ENCODE measurements at regions not wholly inside any gene's neighbourhood (a gene's known extent, or its start where the extent isn't known, plus 50 kb on each side); places are given as distances from the start of the nearest gene placed in this dataset.

DNA sequence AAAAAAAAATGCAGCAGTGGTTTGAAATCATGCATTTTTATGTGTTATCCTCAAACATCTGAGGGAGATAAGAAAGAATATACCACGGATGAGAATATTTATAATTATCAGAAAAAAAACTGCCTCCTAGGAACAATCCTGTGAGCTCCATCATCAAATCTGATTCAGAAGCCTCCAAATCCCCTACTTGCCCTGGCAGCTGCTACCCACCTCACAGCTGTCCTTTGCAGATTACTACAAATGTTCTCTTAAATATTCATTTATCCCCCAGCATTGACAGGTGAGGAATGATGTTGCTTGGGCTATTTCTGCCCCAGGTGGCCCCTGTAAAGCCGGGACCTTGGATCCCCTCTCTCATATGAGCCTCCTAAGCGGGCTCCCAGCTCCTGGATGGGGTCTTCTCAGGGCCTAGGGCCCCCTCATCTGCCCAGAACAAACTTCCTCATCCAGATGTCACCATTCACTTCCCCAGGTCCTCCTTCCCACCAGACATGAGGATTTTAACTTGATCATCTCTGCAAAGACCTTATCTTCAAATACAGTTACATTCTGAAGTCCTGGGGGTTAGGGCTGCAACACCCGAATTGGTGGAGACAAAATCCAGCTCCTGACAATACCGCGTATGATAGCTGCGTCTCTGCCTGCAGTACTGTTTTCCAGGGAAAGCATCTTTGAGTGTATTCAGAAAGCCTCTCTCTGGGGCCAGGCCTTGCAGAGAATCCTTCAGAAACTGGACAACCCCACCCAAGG lies 81.9 kb upstream of the INSIG1 start:
- DNase-seq = no peak

DNA sequence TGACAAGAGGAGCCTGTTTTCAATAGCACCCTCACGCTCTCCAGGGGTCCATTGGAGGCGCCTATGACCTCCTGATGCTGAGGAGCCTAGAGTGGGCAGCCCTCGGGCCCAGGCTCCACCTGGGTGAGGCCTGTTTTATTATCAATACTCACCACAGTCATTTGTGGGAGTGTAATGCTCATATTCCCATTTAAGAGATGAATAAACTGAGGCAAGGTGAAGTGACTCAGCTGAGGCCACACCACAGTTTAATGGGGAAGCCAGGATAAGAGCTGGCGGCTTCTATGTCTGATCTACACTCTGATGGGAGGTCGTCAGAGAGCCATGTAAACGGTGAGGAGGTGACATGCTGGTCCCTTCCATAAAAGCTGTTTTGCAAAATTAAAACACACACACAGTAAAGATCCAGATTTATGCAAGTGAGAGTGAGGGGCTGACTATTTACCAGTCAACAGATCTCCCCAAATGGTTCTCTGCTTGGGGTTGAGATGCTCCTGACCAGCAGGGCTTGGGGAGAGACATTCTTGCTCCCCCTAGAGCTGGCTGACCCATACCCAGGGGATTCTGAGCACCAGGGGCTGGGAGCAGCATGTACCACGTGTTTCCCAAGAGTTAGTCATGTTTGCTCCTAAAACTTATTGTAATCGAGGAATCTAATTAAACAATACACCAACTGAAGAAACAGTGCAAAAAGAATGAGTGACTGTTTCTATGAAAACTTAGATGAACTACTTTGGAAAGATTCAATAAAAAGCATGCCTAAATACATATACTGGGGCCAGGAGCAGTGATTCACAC lies 81.0 kb upstream of the INSIG1 start:
- DNase-seq = no peak

DNA sequence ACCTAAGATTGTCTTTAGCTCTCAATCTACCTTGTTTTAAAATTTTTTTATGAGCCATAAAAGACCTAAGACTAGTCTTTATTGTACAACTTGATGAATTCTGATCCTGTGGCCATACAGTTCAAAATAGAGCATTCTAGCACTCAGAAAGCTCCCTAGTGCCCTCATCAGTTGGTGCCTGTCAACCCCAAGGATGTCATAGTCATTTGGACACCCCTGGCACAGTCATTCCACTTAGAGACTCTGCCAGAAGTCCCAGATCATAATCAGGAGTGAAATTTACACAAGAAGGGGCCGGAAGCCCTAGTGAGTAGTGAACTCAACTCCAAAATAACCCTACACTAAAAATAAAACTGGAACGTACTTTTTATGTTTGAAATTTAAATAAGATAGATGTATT lies 80.0 kb upstream of the INSIG1 start:
- DNase-seq = no peak

DNA sequence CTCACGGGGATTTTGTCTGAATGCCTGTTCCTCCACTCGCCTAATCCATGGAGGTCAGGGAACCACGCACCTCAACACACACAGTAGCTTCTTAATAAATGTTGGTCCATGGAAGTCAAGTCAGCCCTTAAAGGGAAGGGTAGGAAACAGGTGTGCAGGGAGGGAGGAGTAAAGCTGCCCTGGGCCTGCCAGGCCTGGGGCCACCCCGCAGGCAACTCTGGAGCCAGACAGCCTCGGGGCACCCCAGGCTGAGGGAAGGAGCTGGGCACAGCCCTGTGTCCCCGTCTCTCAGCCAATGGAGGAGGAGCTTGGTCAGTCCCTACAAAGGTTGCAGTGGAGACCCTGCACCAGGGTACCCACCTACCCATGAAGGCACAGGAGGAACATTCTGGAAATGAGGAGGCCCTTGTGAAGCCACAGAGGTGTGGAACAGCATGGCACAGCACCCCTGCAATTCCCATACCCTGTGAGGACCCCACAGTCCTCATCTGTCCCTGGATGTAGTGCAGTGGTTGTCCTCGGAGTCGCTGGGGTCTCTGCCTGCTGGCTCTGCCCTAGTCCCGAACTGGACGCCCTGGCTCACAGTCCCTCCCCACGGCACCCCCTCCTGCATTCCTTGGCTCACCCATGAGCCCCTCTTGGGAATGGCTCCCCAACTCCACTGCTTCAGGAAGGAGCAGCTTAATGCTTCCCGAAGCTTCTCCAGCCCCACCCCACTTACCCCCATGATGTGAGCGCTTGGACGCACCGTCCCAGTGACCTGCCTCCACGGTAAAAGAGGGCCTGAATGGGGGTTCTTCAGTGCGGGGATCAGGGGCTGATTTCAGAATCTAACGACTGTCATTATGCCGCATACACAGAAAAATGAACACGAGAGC lies 79.2 kb upstream of the INSIG1 start:
- DNase-seq = no peak

DNA sequence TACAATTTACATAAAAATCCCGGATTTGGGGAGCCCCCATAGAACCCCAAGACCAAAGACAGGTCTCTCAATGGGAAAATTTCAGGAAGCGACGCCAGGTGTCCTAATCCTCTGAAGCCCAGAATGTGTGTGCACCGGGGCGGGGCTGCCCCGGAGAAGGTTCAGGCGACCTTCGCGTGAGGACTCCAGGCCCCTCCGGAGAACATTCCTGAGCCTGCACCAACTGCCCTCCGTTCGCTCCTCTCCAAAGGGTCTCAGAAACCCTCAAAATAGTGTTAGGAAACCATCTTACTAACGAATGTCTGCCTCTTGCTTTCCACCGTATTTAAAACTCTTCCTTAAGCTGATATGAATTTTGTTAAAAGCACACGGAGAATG lies 78.5 kb upstream of the INSIG1 start:
- DNase-seq = no peak

DNA sequence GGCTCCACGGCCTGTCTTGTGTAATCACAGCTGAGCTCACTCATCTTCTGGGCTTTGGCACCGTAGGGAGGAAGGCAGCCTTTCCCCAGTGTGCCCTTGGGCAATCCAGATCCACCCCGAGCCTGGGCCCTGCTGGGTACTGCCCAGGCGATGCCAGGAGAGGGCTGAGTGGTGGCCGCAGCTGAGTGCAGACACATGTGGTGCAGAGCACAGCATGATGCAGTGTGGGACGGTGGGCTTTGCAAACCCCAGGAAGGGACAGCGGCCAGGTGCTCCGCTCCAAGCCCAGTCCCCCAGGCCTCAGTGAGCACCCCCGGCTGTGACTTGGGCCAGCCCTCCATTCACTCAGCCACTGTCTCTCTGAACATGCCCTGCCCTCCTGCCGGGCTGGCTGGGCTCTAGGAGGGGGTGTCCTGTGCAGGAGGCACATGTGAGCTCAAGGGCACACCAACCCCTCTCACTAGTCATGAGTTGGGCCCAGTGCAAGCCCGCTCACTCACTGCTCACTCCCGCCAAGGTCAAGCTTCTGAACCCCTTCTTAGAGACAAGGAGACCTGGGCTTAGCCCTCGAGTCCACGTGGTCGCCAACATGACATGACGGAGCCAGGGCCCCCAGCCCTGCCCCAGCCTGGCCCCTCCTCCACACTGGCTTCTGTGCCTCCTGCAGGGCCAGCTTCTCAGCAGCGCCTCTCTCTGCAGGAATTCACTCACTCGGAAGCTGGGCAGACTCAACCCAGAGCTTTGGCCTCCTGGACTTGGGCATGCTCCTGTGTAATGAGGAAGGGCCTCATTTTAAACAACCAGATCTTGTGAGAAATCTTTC lies 77.5 kb upstream of the INSIG1 start:
- no peak for DNase-seq

DNA sequence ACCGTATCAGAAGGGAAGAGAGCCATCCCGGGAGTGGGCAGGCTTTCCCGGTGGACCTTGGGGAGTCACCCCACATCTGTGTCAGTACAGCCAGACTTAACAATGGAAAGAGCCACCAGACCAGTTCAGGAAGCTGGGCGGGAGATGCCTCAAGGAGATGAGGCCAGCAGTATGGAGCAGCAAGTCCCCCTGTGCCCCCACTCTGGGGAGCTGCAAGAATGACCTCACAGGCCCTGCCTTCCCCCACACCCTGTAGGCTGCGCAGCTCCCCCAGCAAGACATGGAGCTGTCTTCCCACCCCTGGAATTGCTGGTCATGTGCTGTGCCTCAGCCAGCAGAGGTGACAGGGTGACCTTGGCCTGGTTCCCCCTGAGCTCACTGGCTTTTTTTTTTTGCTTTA lies 76.8 kb upstream of the INSIG1 start:
- DNase-seq = no peak

DNA sequence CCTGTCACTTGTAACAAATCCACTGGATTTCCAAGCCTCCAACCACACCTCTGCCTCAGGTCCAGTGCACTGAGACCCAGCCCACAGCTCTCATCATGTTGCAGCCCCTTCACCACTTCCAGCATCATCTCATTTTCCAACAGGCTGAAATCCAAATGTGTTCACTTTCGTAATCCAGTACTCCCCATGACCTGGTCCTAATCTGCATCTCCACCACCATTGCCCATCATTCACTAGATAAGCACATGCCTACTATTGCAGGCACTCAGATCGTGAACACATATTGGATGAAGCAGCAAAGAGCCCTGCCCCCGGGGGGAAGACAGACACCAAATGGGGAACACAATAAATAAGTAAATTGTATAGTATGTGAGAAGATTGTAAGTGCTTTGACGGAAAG lies 76.1 kb upstream of the INSIG1 start:
- DNase-seq = no peak

DNA sequence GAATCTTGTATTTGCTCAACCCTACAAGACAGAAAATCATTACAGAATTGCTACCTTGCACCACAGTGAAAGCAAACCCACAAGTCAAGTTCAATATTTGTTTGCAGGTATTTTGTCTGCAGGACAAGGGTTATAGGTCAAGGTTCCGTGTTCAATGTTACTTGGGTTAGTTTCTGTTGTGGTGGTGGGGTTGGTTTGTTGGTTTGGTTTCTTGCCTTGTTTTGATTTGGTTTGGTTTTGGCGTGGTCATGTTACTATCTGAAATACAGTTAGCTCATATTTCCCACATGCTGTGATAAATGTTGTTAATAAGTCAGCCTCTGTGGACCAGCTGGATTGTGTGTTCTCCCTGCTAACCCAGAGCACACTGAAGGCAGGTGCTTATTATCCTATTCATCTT lies 75.6 kb upstream of the INSIG1 start:
- no peak for DNase-seq

DNA sequence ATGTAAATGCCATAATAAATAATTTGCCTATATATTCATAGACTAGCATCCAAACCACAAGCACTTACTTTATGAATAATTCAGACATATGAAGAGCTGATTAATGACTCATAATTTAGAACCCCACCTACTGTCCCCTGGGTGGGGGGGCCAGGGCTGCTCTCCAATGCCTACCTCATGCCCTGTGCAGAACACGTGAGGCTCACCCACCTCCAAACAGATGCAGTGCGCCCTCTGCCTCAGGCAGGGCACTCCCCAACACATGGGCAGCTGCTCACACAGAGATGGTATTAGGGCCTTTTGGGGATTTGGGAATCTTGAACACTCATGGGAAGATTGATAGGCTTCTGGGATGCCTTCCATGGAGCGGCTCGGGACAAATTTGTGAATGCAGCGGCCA lies 75.1 kb upstream of the INSIG1 start:
- DNase-seq = no peak

DNA sequence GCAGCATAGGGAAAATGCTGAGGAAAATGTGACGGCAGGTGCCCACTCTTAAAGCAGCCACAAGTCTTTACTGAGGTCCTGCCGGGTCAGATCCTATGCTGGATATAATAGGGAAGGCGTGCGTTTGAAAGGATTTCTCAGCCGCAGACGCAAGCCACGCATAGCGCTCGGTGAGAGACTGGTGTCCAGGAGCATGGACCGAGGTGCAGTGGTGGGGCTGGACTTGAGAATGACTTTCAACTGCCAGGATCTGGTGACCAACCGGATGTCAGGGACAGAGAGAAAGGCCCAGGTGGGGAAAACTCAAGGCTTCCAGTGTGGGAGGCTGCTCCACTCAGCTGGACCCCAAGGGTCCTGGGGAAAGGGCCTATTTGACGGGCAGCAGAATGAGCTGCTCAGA lies 74.7 kb upstream of the INSIG1 start:
- DNase-seq = no peak

DNA sequence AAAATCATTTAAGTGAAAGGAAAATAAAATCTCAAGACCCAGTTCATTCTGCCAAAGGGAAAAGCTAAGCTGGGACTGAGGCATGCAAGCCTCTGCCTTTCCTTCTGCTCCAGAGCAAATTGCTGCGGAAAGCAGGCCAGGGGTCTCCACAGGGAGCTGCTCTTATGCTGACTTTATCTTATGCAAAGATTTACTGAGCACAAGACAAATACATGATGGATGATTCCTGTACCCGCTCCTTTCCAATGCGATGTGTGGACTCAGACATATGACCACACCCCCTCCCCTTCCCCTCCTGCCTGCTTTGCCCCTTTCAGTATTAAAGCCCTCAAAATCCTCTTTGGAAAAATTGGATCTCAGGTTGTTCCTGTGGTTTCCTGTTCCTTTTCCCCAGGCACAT lies 74.2 kb upstream of the INSIG1 start:
- no peak for DNase-seq

DNA sequence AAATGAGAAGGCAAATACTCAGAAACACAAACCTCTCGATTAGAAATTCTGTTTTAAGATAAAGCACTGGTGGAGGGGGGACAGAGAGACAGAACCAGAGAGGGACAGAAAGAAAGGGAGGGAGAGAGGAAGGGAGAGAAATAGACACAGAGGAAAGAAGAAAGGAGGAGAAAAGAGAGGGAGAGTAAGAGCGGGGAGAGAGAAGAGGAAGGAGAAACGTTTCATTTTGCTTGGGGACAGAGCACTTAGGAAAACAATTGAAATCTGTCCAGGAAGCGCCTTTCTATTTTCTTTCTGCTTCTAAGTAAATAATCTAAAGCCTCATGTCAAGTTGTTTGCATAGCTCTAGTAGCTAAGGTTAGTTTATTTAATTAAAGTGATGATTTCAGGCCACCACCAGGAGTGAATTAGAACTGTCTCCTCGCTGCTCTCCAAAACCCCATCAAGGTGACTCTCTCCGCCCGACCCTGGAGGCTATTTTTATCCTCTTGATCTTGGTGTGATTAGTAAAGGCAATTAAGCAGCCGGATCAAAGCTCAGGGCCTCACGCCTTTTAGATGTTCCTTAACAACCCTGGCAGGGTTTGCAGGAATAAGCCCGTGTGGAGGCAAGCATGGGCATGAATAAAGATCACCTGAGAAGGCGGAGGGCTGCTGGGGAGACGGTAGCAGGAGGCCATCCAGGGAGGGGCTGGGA lies 73.4 kb upstream of the INSIG1 start:
- DNase-seq = no peak

DNA sequence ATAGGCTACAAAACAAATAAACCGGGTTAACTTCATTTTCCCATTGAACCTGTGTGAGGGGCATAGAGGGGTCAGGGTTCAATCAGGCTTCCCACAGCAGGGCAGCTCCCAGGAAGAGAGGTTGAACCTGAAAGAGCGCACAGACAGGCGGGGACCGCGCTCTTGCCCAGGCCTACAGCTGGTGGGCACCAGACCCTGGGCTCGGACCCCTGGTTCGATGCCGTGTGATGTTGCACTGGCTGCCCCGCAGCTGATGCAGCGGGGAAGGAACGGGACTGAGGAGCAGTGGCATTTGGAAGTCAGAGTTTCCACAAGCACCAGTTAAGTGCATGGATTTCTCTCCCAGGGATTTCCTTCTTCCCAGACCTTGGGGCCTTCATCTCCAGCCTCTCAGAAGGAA lies 72.6 kb upstream of the INSIG1 start:
- DNase-seq = no peak

DNA sequence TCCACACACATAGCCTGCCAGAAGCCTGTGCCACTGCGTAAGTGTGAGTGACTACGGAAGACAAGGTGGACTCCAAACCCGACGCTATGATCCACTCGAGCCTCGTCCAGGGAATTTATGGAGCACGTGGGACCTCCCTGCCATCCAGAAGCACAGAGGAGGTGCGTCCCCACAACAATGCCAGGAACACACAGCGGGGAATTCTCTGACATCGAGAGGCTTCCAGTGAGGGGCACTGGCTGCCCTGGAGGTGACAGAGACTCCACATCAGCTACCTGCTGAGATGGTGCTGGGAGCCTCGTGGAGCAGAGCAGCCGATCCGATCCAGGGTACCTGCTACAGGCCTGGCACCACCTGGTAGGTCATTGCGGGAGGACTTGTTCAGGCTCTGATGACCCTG lies 72.2 kb upstream of the INSIG1 start:
- DNase-seq = no peak

DNA sequence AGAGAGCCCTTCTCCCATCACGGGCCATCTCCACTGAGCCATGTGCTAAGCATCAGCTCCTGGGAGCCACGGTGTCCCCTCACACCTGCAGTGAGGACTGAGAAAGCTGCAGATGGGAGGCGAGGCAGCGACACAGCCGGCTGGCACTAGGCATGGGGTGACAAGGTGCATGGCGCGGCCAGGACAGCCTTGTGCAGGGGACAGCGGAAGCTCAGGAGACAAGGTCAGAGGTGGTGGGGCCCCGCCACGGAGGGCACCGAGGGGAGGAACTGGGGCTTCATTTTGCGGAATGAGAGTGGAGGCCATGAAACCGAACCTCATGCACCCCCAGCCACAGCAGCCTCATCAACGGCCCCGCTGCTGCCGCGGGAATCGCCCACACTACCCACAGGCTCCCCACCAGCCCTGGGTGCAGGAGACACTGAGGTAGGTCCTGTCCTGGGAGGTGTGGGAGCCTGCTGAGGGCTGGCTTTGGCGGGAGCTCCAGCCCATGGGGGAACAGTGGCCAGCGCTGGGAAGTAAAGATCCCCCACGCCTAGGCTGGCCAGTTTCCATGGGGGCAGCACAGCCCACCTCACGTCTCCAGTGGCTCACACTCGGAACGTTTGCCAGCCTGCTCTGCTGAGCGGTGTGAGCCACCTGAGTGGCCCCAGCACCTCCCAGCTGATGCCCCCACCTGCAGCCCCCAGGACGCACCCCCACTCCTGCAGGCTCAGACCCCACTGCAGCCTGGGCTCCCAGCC lies 71.2 kb upstream of the INSIG1 start:
- no peak for DNase-seq

DNA sequence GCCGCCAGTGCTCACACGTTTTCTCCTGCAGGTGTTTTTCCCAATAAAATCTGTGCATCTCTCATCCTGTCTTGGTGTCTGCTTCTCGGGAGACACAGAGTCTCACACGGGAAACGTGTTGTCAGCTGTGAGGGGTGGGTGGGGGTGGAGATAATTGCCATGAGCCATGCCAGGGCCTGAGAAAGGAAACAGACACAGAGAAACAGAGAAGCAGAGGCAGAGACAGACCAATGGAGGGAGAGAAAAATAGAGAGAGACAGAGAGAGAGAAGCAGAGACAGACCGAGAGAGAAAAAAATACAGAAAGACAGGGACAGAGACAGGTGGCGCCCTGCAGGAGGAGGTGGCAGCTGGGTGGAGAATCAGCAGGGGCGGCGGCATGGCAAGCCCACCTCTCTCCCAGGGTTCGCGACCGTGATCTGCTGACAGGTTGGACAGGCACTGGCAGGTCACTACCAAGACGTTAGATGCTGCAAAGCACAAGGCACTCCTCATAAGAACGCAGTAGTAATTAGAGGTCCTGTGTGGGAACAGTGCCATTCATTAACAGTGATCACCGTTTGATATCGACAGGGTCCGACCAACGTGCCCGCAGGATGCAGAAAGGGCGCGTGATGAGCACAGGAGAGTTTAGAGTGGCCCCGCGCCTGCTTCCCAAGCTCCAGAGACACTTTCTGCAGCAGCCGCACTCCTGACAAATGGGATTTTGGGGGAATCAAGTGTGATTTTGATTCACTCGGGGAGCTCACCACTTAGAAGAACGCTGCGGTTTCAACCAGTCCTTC lies 70.5 kb upstream of the INSIG1 start:
- DNase-seq = no peak

DNA sequence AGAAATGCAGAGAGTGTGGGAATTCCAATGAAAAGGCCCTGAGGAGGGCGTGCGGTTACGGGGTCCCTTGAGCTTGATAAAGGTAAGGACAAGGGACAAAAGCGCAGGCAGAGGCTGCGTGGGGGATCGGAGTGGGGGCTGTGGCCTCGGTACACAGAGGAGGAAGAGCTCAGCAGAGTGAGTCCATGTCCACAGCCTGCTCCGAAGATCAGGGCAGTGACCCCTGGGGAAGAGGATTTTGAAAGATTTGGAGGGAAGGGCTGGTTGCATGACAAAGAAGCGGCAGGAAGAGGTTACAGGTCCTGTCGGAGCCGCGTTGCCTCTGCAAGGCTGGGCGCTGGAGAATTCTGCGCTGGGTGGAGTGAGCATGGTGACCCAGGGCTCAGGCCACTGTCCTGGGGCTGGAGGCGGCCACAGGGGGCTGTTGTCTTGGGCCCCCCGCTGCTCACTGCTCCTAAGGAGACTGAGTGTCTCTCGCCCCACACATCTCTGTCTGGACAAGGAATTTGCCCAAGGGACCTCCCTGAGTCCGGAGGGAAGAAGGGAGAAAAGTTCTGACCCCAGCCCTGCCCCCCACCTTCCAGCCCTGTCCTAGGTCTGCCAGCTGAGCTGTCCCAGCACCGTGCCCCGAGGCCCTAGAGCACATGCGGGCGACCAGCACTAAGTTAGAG lies 69.8 kb upstream of the INSIG1 start:
- DNase-seq = no peak

DNA sequence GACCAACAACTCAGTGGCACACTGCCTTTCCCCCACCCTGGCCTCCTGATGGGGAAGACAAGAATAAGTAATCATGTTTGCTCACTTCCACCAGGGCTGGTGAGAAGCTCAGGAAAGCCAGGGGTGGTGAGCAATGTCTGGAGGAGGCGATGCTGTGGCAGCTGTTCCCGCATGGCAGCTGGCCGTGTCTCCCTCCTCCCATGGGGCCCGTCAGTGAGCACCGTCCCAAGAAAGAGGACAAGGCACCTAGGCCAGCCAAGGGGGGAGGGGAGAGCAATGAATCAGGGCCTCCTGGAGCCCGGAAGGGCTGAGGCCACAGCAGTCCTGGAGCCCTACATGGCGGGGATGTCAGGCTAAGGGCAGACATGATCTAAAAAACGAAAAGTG lies 69.2 kb upstream of the INSIG1 start:
- DNase-seq = no peak

Measured in renal pelvis (tissue), 1 donor.